Naive B cell (primary cell): ENCODE measurements at regions not wholly inside any gene's neighbourhood (a gene's known extent, or its start where the extent isn't known, plus 50 kb on each side); places are given as distances from the start of the nearest gene placed in this dataset.

ENCODE experiments used
- ATAC-seq, 2 donors: fragments of 150-1000 bp; cut with Tn5 transposase; 2 replicates each; pipeline ENCODE4 v1.10.0; 2021; ENCODE audit warnings: low read depth in 2 of 2, mild to moderate bottlenecking in 2 of 2, moderate library complexity in 2 of 2
- DNase-seq: peaks from one replicate; pipeline ENCODE4 v3.0.0; 2022
- H3K27ac Mint-ChIP-seq, 6 donors: one replicate each; pipeline ENCODE4 v1.8.0; 2020 to 2022; ENCODE audit warnings: mild to moderate bottlenecking in 6 of 6, mixed read lengths in 6 of 6, moderate library complexity in 5 of 6, inconsistent platforms in 2 of 6
- H3K27me3 Mint-ChIP-seq, 3 donors: one replicate each; pipeline ENCODE4 v1.8.0; 2021 to 2022; ENCODE audit warnings: mixed read lengths in 3 of 3, mild to moderate bottlenecking in 1 of 3
- H3K36me3 Mint-ChIP-seq, 2 donors: one replicate each; pipeline ENCODE4 v1.8.0; 2020 to 2022; ENCODE audit warnings: mixed read lengths in 2 of 2, inconsistent platforms in 1 of 2, mild to moderate bottlenecking in 1 of 2
- H3K4me1 Mint-ChIP-seq, 3 donors: one replicate each; pipeline ENCODE4 v1.8.0; 2020 to 2022; ENCODE audit warnings: mixed read lengths in 3 of 3, inconsistent platforms in 1 of 3, mild to moderate bottlenecking in 1 of 3, moderate library complexity in 1 of 3
- H3K4me3 Mint-ChIP-seq, 8 donors: one replicate each; pipeline ENCODE4 v1.8.0; 2020 to 2022; ENCODE audit warnings: mild to moderate bottlenecking in 8 of 8, mixed read lengths in 8 of 8, moderate library complexity in 8 of 8, inconsistent platforms in 2 of 8
- H3K9me3 Mint-ChIP-seq, 7 donors: one replicate each; pipeline ENCODE4 v1.8.0; 2020 to 2022; ENCODE audit warnings: mixed read lengths in 7 of 7, mild to moderate bottlenecking in 5 of 7, inconsistent platforms in 2 of 7, moderate library complexity in 1 of 7

DNA sequence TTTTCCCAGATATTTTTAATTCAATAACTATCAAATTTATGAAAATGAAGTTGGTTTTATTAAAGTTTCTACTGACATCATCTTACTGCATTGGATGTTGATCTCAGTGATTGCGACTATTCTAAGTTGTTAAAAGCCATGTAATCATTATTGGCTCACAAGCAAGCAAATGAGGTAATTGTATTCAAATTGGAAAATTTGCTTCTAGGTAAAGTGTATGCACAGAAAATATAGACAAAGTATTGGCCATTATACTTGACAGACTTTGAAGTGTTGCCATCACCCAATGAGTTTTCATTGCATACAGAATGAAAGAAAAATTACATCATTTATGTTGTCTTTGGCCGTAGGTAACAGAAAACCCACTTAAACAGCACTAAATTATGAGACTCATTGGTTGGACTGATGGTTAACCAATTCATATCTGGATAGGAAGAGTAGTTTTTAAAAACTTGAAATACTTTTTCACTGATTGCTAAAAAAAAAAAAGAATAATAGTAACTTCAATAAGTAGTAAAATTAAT lies 299.2 kb downstream of the USP25 start:
- Mint-ChIP-seq H3K36me3 (no peaks in the 10 kb centered on the region), H3K27ac (no peak overlapping the region), H3K4me1 (no peaks in the 10 kb centered on the region), H3K9me3 (peaks cover 0 to 1% (median 0%) of the 10 kb centered on the region in 7 donors), H3K4me3 (no peak overlapping the region), H3K27me3 (no peaks in the 10 kb centered on the region)
- ATAC-seq, result no peak
- no peak for DNase-seq

DNA sequence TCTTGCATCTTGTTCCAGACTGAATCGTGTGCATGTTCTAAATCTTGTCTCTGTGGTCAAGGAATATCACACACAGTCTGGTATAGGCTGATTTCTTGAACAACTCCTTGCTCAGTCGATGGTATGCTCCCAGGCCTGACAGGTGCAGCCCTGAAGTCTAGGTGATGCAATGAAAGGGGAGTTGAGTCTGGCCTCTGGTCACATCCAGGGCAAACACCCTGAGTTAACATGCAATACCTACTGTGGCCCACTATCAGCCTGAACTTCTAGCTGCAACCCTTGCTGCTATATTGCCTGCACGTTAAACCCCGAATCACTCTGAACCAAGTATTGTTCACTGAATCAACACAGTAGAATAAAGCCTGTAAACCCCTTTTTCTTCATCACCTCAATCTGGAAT lies 303.4 kb downstream of the USP25 start:
- Mint-ChIP-seq H3K27me3 (peaks cover 0 to 5% (median 0%) of the 10 kb centered on the region in 3 donors), H3K36me3 (no peaks in the 10 kb centered on the region), H3K27ac (no peak overlapping the region), H3K9me3 (no peaks in the 10 kb centered on the region), H3K4me3 (no peak overlapping the region), H3K4me1 (no peaks in the 10 kb centered on the region)
- DNase-seq (no peak), ATAC-seq (no peak)

DNA sequence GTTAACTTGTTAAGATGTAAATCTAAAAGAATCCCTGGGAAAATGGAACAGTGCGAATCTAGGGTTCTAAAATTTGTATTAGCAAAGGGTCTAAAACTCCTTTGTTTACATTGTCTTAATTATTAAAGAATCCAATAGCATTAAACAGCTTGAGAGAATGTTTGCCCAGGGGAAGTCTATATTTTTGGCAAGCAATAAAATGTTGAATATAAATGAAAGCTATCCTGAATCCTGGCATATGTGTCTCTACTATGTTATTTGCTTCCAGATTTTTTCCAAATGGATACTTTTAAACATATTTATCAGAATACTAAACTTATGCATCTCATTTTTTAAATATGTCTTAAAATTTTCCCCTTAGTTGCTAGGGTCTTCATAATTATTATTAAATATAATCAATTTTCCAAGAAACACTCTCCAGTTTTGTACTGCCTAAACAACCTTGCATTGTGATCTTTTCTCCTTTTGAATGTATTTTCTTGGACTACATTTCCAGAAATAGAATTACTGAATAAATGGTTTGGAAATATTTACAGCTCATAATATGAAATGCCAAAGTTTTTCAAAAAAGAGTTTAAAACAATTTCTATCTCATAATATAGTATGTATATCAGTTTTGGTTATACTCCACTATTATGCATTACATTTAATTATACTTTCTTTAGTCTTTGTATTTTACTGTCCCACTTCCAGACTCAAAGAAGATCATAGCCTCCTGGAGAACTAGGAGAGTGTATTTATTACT lies 304.8 kb downstream of the USP25 start:
- no peak overlapping the region for H3K27ac Mint-ChIP-seq
- DNase-seq (no peak), ATAC-seq (no peak)
- H3K36me3 Mint-ChIP-seq, result no peaks in the 10 kb centered on the region
- H3K9me3 Mint-ChIP-seq, result peaks cover 0 to 4% (median 0%) of the 10 kb centered on the region in 7 donors
- H3K27me3 Mint-ChIP-seq, result peaks cover 0 to 5% (median 0%) of the 10 kb centered on the region in 3 donors
- no peaks in the 10 kb centered on the region for H3K4me1 Mint-ChIP-seq
- H3K4me3 Mint-ChIP-seq, result no peak overlapping the region

- Mint-ChIP-seq H3K27me3 (peaks cover 0 to 5% (median 0%) of the 10 kb centered on the region in 3 donors), H3K4me1 (no peaks in the 10 kb centered on the region), H3K4me3 (no peak overlapping the region), H3K9me3 (peaks cover 0 to 4% (median 0%) of the 10 kb centered on the region in 7 donors), H3K36me3 (no peaks in the 10 kb centered on the region), H3K27ac (no peak overlapping the region)
- no peak for ATAC-seq
- no peak for DNase-seq
These were observed 307.7 kb downstream of the USP25 start for GRCh38 chr21:16037421-16037955.

DNA sequence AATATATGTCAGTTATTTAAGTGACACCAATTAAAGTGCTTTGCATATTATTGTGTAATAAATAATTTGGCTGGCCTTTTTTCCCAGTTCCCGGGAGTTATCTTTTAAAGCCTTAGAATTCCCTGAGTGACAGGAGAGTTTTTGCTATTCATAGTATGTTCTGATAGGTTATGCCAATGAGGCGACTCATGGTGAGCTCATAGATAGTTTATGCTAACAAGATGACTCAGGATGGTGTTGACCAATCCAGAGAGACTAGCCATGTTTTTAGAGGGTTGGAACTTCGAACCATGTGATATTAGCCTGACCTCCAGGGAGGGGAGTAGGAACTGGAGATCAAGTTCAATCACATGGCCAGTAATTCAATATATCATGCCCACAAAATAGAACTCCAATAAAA lies 310.8 kb downstream of the USP25 start:
- peaks cover 0 to 5% (median 0%) of the 10 kb centered on the region in 3 donors for H3K27me3 Mint-ChIP-seq
- no peaks in the 10 kb centered on the region for H3K36me3 Mint-ChIP-seq
- ATAC-seq, result no peak
- H3K9me3 Mint-ChIP-seq, result peaks cover 0 to 4% (median 0%) of the 10 kb centered on the region in 7 donors
- H3K4me3 Mint-ChIP-seq, result no peak overlapping the region
- no peak overlapping the region for H3K27ac Mint-ChIP-seq
- no peaks in the 10 kb centered on the region for H3K4me1 Mint-ChIP-seq
- DNase-seq, result no peak

DNA sequence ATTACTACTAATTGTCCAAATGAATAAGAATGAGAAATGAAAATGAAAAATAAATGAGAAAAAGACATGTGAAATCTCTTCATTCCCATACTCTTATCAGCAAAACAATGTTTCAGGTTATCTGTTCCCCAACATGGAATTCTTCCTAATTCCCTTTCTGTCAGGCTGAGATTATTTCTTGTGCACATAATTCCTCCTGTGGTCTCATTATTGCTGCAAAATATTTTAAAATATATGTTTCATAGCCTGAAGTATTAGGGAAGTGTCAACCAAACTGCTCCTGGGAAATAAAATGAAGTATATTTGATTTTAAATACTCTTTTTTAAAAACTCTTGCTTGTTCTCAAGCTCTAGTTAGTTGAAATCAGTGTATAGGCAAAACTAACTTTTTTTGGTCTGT lies 314.9 kb downstream of the USP25 start:
- DNase-seq (no peak), ATAC-seq (no peak)
- Mint-ChIP-seq H3K27me3 (no peaks in the 10 kb centered on the region), H3K4me3 (no peak overlapping the region), H3K4me1 (no peaks in the 10 kb centered on the region), H3K27ac (no peak overlapping the region), H3K9me3 (peaks cover 0 to 9% (median 0%) of the 10 kb centered on the region in 7 donors), H3K36me3 (no peaks in the 10 kb centered on the region)

DNA sequence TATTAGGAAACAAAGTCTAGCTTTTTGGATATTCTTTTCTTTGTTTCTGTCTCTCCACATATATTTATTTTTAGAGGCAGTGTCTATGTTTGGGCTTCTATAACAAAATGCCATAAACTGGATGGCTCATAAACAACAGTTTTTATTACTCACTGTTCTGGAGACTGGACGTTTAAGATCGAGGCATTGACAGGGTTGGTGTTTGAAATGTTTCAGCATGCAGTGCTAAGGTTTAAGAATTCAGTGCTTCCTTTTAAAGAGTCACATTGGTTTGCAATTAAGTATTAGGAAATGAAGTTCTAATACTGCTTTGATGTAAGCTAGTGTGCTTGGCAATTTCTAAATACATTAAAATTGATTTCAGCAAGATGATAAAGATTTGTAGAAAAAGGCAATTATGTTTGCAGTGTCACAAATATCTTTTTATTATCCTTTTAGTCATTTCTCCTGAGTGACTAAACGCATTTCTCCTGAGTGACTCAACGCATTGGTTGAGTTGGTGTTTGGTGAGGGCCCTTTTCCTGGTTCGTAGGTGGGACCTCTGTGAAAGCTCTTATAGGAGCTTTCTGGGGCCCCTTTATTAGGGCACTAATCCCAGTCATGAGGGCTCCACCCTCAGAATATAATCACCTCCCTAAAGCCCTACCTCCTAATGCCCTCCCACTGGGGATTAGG lies 317.0 kb downstream of the USP25 start:
- no peaks in the 10 kb centered on the region for H3K27me3 Mint-ChIP-seq
- no peak for ATAC-seq
- DNase-seq, result no peak
- no peaks in the 10 kb centered on the region for H3K36me3 Mint-ChIP-seq
- H3K4me3 Mint-ChIP-seq, result no peak overlapping the region
- H3K4me1 Mint-ChIP-seq, result no peaks in the 10 kb centered on the region
- no peak overlapping the region for H3K27ac Mint-ChIP-seq
- peaks cover 0 to 9% (median 0%) of the 10 kb centered on the region in 7 donors for H3K9me3 Mint-ChIP-seq

DNA sequence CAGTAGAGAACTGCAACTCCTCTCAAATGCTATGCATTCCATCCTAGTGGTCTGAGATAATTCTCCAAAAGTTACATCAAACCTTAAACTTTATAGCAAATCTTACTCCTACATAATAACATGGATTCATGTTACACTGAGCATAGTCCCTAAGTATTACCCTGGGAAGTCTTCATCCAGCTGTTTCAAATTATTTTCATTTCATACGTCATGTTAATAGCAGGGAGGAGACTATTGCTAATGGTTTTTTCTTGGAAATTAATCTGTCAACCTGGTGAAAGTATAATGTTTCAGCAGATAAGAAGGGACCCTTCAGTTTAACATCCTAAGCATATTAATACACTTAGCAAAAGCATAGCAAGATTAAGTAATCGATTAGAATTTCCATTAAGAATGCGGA lies 318.1 kb downstream of the USP25 start:
- H3K4me3 Mint-ChIP-seq, result no peak overlapping the region
- H3K27me3 Mint-ChIP-seq, result no peaks in the 10 kb centered on the region
- H3K9me3 Mint-ChIP-seq, result peaks cover 0 to 9% (median 0%) of the 10 kb centered on the region in 7 donors
- H3K27ac Mint-ChIP-seq, result no peak overlapping the region
- H3K36me3 Mint-ChIP-seq, result no peaks in the 10 kb centered on the region
- no peak for DNase-seq
- ATAC-seq, result no peak
- no peaks in the 10 kb centered on the region for H3K4me1 Mint-ChIP-seq

GRCh38 chr21:16055014-16055413 lies 325.2 kb downstream of the USP25 start:
- no peak for ATAC-seq
- Mint-ChIP-seq H3K9me3 (peaks cover 0 to 4% (median 0%) of the 10 kb centered on the region in 7 donors), H3K4me1 (no peaks in the 10 kb centered on the region), H3K27ac (no peak overlapping the region), H3K4me3 (no peak overlapping the region), H3K27me3 (no peaks in the 10 kb centered on the region), H3K36me3 (no peaks in the 10 kb centered on the region)
- no peak for DNase-seq

GRCh38 chr21:16058896-16059295 lies 329.1 kb downstream of the USP25 start:
- peaks cover 0 to 4% (median 0%) of the 10 kb centered on the region in 7 donors for H3K9me3 Mint-ChIP-seq
- no peak for ATAC-seq
- H3K4me3 Mint-ChIP-seq, result no peak overlapping the region
- no peaks in the 10 kb centered on the region for H3K36me3 Mint-ChIP-seq
- no peak overlapping the region for H3K27ac Mint-ChIP-seq
- DNase-seq, result no peak
- no peaks in the 10 kb centered on the region for H3K27me3 Mint-ChIP-seq
- no peaks in the 10 kb centered on the region for H3K4me1 Mint-ChIP-seq

GRCh38 chr21:16059981-16060380 lies 330.2 kb downstream of the USP25 start:
- DNase-seq (no peak), ATAC-seq (no peak)
- no peak overlapping the region for H3K27ac Mint-ChIP-seq
- H3K4me3 Mint-ChIP-seq, result no peak overlapping the region
- no peaks in the 10 kb centered on the region for H3K4me1 Mint-ChIP-seq
- H3K36me3 Mint-ChIP-seq, result no peaks in the 10 kb centered on the region
- no peaks in the 10 kb centered on the region for H3K27me3 Mint-ChIP-seq
- H3K9me3 Mint-ChIP-seq, result peaks cover 0 to 4% (median 0%) of the 10 kb centered on the region in 7 donors

GRCh38 chr21:16061194-16061593 lies 331.4 kb downstream of the USP25 start:
- Mint-ChIP-seq H3K4me1 (no peaks in the 10 kb centered on the region), H3K27ac (peak overlapping the region in 1 of 6 donors; percentile 39), H3K9me3 (peaks cover 0 to 4% (median 0%) of the 10 kb centered on the region in 7 donors), H3K4me3 (no peak overlapping the region), H3K27me3 (no peaks in the 10 kb centered on the region), H3K36me3 (no peaks in the 10 kb centered on the region)
- no peak for ATAC-seq
- DNase-seq, result no peak

- Mint-ChIP-seq H3K4me3 (no peak overlapping the region), H3K4me1 (no peaks in the 10 kb centered on the region), H3K27ac (no peak overlapping the region), H3K9me3 (no peaks in the 10 kb centered on the region), H3K27me3 (no peaks in the 10 kb centered on the region), H3K36me3 (no peaks in the 10 kb centered on the region)
- ATAC-seq, result no peak
- no peak for DNase-seq
These were observed 339.7 kb downstream of the USP25 start for GRCh38 chr21:16069178-16070112.
